ENCODE measurements at regions not wholly inside any gene's neighbourhood (a gene's known extent, or its start where the extent isn't known, plus 50 kb on each side); places are given as distances from the start of the nearest gene placed in this dataset.

DNA sequence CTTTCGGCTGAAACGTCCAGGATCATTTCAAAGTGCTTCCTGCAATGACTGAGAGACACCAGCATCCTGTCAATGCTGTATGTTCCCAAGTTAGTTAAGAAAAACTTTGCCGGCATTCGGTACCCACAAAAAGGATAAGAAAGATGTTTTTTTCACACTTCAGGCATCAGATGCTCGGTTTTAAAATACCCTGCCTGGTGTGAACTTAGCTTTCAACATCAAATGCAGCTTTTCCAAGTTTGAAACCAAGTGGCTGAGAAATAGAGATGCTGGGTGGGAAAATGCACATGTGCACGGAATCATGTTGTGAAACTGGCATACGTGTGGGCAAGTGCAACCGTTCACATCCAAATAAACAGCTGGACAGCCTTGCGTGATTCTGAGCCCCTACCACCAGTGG is 254.9 kb upstream of the IGF1R start:
- 77 to 80% methylated on average over 9 of the region's 9 CpGs for WGBS, 2 donors
- Histone ChIP-seq H3K4me3 (no peak overlapping the region), H3K36me3 (no peaks in the 10 kb centered on the region), H3K27me3 (no peaks in the 10 kb centered on the region), H3K4me1 (no peaks in the 10 kb centered on the region), H3K27ac (no peak overlapping the region), H3K9me3 (no peaks in the 10 kb centered on the region)
- no peak for DNase-seq
- no peak for TF ChIP-seq POLR2A (IDR thresholded peaks at IDR 0.05)
- no peak for TF ChIP-seq POLR2AphosphoS5 (IDR thresholded peaks at IDR 0.05)
- TF ChIP-seq, protein P1, sequence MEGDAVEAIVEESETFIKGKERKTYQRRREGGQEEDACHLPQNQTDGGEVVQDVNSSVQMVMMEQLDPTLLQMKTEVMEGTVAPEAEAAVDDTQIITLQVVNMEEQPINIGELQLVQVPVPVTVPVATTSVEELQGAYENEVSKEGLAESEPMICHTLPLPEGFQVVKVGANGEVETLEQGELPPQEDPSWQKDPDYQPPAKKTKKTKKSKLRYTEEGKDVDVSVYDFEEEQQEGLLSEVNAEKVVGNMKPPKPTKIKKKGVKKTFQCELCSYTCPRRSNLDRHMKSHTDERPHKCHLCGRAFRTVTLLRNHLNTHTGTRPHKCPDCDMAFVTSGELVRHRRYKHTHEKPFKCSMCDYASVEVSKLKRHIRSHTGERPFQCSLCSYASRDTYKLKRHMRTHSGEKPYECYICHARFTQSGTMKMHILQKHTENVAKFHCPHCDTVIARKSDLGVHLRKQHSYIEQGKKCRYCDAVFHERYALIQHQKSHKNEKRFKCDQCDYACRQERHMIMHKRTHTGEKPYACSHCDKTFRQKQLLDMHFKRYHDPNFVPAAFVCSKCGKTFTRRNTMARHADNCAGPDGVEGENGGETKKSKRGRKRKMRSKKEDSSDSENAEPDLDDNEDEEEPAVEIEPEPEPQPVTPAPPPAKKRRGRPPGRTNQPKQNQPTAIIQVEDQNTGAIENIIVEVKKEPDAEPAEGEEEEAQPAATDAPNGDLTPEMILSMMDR (IDR thresholded peaks at IDR 0.05), result no peak
- TF ChIP-seq EP300 (IDR thresholded peaks at IDR 0.05), result no peak
- intact Hi-C loops (cut with DNase I), result no loop called here

DNA sequence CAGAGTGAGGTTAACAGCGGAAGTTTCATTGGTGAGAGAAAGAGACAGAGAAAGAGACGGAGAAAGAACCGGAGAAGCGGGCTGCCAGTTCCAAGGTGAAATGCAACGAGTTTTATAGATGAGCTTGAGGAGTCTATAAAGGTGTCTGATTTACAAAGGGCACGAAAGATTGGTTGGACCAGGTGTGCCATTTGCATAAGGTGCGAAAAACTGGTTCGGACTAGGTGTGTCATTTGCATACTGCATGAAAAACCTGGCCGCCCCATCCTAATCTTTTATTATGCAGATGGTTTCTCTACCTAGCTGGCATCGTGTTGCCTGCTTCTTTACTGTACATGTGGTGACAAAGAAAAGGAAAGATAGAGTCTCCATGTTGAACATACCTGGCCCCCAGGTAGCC is 253.8 kb upstream of the IGF1R start:
- WGBS, 2 donors, result 66 to 75% methylated on average over 10 of the region's 10 CpGs
- H3K4me3 ChIP-seq, result no peak overlapping the region
- DNase-seq, result no peak
- no peaks in the 10 kb centered on the region for H3K36me3 ChIP-seq
- no peak overlapping the region for H3K27ac ChIP-seq
- no peaks in the 10 kb centered on the region for H3K9me3 ChIP-seq
- no peak for TF ChIP-seq EP300 (IDR thresholded peaks at IDR 0.05)
- TF ChIP-seq, protein P1 (IDR thresholded peaks at IDR 0.05), result no peak
- no peak for TF ChIP-seq POLR2AphosphoS5 (IDR thresholded peaks at IDR 0.05)
- no peak for TF ChIP-seq POLR2A (IDR thresholded peaks at IDR 0.05)
- intact Hi-C loops (cut with DNase I), result no loop called here
- no peaks in the 10 kb centered on the region for H3K27me3 ChIP-seq
- no peaks in the 10 kb centered on the region for H3K4me1 ChIP-seq

DNA sequence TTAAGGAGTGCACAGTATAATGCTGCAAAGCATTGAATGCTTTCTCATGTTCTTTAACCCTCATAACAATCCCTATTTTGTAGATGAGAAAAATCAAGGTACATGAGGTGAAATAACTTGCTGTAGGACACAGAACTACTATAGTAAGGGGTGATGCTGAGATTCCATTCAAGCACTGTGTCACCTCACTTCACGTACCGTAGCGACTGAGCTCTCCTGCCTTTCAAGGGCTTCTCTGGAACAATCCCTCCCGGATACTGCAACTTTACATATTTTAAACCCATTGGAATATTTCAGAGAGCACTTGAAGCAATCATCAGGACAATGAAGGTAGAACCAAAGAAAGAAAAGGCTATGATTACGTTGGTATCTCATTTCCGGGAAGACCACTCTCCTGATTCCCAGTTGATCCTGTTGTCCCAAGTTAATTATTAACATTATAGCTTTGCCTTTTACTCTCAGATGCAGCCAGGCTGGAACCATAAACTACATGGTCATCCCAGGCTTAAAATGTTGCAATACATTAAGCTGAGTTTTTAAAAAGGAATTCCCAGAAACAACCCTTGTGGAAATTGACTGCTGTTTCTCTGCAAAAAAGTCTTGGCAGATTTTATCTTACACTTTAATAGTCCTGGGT is 252.2 kb upstream of the IGF1R start:
- no peak overlapping the region for H3K27ac ChIP-seq
- H3K27me3 ChIP-seq, result no peaks in the 10 kb centered on the region
- 32 to 67% methylated on average over 6 of the region's 6 CpGs for WGBS, 2 donors
- intact Hi-C loops (cut with DNase I), result no loop called here
- H3K9me3 ChIP-seq, result no peaks in the 10 kb centered on the region
- H3K36me3 ChIP-seq, result no peaks in the 10 kb centered on the region
- DNase-seq, result no peak
- H3K4me1 ChIP-seq, result no peaks in the 10 kb centered on the region
- no peak for TF ChIP-seq POLR2A (IDR thresholded peaks at IDR 0.05)
- TF ChIP-seq POLR2AphosphoS5 (IDR thresholded peaks at IDR 0.05), result no peak
- TF ChIP-seq, protein P1 (IDR thresholded peaks at IDR 0.05), result no peak
- no peak for TF ChIP-seq EP300 (IDR thresholded peaks at IDR 0.05)
- no peak overlapping the region for H3K4me3 ChIP-seq

DNA sequence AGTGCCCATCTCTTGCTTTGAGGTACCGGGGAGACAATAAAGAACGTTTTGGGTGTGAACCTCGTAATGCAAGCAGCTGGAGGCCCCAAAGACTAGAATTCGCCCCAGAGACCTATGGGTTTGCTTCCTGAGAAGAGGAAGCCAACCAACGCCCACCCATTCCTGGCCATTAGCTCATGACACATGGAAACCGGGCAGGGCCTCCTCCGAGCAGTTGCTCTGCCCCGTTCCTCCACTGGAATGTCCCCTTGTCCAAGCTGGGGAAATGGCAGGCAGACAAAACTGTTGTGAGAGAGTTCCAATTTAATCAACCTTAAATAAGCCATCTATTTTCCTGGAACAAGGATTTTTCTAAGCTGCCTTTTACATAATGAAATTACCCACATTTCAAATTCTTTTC is 250.9 kb upstream of the IGF1R start:
- TF ChIP-seq POLR2A (IDR thresholded peaks at IDR 0.05), result no peak
- TF ChIP-seq, protein P1 (IDR thresholded peaks at IDR 0.05), result no peak
- no peak for TF ChIP-seq EP300 (IDR thresholded peaks at IDR 0.05)
- no peak for TF ChIP-seq POLR2AphosphoS5 (IDR thresholded peaks at IDR 0.05)
- no peak for DNase-seq
- no peaks in the 10 kb centered on the region for H3K4me1 ChIP-seq
- no peaks in the 10 kb centered on the region for H3K36me3 ChIP-seq
- H3K4me3 ChIP-seq, result no peak overlapping the region
- 68 to 76% methylated on average over 8 of the region's 8 CpGs for WGBS, 2 donors
- H3K27ac ChIP-seq, result no peak overlapping the region
- no peaks in the 10 kb centered on the region for H3K9me3 ChIP-seq
- intact Hi-C loops (cut with DNase I), result no loop called here
- H3K27me3 ChIP-seq, result no peaks in the 10 kb centered on the region

DNA sequence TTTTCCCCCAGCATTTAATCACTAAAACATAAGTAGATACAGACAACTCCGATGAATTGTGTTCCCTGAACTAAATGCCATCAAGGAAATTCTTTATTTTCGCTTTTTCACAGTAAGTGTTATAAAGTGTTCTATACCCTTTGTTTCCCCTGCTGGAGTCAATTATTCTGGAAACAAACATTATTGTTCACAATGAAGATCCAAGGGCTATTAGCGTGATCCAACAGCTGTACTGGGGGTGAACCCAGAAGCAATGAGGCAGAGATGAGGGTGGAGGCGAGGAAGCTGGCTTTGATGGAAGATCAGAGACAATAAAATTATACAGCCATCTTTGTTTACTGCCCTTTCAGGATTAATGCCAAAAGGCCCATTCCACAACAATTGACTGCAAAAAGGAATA is 250.3 kb upstream of the IGF1R start:
- Histone ChIP-seq H3K4me1 (no peaks in the 10 kb centered on the region), H3K4me3 (no peak overlapping the region), H3K9me3 (no peaks in the 10 kb centered on the region), H3K27ac (no peak overlapping the region), H3K36me3 (no peaks in the 10 kb centered on the region), H3K27me3 (no peaks in the 10 kb centered on the region)
- intact Hi-C loops (cut with DNase I), result no loop called here
- TF ChIP-seq EP300 (IDR thresholded peaks at IDR 0.05), result no peak
- TF ChIP-seq, protein P1 (IDR thresholded peaks at IDR 0.05), result no peak
- no peak for TF ChIP-seq POLR2A (IDR thresholded peaks at IDR 0.05)
- TF ChIP-seq POLR2AphosphoS5 (IDR thresholded peaks at IDR 0.05), result no peak
- no peak for DNase-seq
- 19 to 67% methylated on average over 4 of the region's 4 CpGs for WGBS, 2 donors

Data from sigmoid colon (tissue), 6 donors.